Fibroblast of mammary gland (primary cell): ENCODE measurements at regions not wholly inside any gene's neighbourhood (a gene's known extent, or its start where the extent isn't known, plus 50 kb on each side); places are given as distances from the start of the nearest gene placed in this dataset.
A peak's percentile ranks its signal among the peaks of the same experiment; 100 is the strongest.

ENCODE experiments used
- DNase-seq: peaks from one replicate; pipeline ENCODE4 v3.0.0-alpha.2; 2010; ENCODE audit warnings: low read depth
- H3K4me3 ChIP-seq: 2 replicates; pipeline ENCODE4 v1.5.1; 2011; ENCODE audit warnings: low read depth, mild to moderate bottlenecking, low read length, moderate library complexity; ENCODE audit not compliant: control insufficient read depth
- CTCF ChIP-seq: conservative IDR thresholded peaks from 2 replicates; pipeline ENCODE4 v1.5.1; 2011; ENCODE audit warnings: low read depth, low read length, inconsistent platforms; ENCODE audit not compliant: control insufficient read depth, insufficient read depth

GRCh38 chr5:84683594-84683993 is 298.9 kb upstream of the EDIL3 start:
- no peak for DNase-seq
- TF ChIP-seq CTCF = no peak
- no peak overlapping the region for H3K4me3 ChIP-seq

GRCh38 chr5:84682531-84682930 is 297.9 kb upstream of the EDIL3 start:
- peak; percentile 36 for DNase-seq
- H3K4me3 ChIP-seq = no peak overlapping the region
- no peak for TF ChIP-seq CTCF

GRCh38 chr5:84680908-84681307 is 296.2 kb upstream of the EDIL3 start:
- DNase-seq = no peak
- H3K4me3 ChIP-seq = no peak overlapping the region
- TF ChIP-seq CTCF = no peak

- TF ChIP-seq CTCF = no peak
- no peak for DNase-seq
- H3K4me3 ChIP-seq = no peak overlapping the region
Observed at GRCh38 chr5:84673785-84674184, 289.1 kb upstream of the EDIL3 start.

- H3K4me3 ChIP-seq = no peak overlapping the region
- no peak for DNase-seq
- TF ChIP-seq CTCF = no peak
Observed at GRCh38 chr5:84667576-84667975, 282.9 kb upstream of the EDIL3 start.

GRCh38 chr5:84650429-84650828 is 265.7 kb upstream of the EDIL3 start:
- TF ChIP-seq CTCF = no peak
- DNase-seq = no peak
- H3K4me3 ChIP-seq = no peak overlapping the region

- H3K4me3 ChIP-seq = no peak overlapping the region
- no peak for DNase-seq
- no peak for TF ChIP-seq CTCF
Observed at GRCh38 chr5:84647581-84647980, 262.9 kb upstream of the EDIL3 start.
